Coronary artery (tissue), 2 donors: ENCODE measurements at regions not wholly inside any gene's neighbourhood (a gene's known extent, or its start where the extent isn't known, plus 50 kb on each side); places are given as distances from the start of the nearest gene placed in this dataset.

ENCODE experiments used
- DNase-seq: peaks from one replicate; pipeline ENCODE4 v3.0.0-alpha.2; 2017; ENCODE audit warnings: low spot score
- H3K27ac ChIP-seq, 2 donors: fragments of 200-600 bp; sonication (generic); one replicate each; pipeline ENCODE4 v1.5.1; 2016 to 2019
- H3K4me3 ChIP-seq: fragments of 200-600 bp; sonication (generic); 2 replicates; pipeline ENCODE4 v1.5.1; 2016; ENCODE audit warnings: mild to moderate bottlenecking, moderate library complexity
- TF ChIP-seq, protein P1 (sequence below): fragments of 200-600 bp; sonication (generic); IDR thresholded peaks from one replicate; pipeline ENCODE4 v1.5.1; 2019; ENCODE audit warnings: antibody characterized with exemption

DNA sequence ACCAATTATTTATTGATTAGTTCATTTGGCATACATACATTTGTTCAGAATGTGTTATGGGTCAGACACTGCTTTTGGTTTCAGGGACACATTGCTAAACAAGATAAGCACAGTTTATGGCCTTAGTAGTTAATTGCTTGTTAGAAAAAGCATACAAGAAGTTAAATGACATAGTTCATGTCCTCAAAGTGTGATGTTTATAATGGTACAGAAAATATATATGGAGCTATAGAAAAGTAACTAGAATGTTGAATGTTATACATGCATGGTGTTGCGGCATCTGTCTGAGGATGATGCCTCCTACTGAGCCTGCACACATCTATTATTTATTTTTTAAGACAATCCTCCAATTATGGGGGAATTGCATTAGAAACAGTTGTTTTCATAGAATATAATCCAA lies 1476.3 kb upstream of the PCDH7 start:
- DNase-seq, result no peak
- TF ChIP-seq, protein P1, sequence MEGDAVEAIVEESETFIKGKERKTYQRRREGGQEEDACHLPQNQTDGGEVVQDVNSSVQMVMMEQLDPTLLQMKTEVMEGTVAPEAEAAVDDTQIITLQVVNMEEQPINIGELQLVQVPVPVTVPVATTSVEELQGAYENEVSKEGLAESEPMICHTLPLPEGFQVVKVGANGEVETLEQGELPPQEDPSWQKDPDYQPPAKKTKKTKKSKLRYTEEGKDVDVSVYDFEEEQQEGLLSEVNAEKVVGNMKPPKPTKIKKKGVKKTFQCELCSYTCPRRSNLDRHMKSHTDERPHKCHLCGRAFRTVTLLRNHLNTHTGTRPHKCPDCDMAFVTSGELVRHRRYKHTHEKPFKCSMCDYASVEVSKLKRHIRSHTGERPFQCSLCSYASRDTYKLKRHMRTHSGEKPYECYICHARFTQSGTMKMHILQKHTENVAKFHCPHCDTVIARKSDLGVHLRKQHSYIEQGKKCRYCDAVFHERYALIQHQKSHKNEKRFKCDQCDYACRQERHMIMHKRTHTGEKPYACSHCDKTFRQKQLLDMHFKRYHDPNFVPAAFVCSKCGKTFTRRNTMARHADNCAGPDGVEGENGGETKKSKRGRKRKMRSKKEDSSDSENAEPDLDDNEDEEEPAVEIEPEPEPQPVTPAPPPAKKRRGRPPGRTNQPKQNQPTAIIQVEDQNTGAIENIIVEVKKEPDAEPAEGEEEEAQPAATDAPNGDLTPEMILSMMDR, result no peak
- Histone ChIP-seq H3K4me3 (no peak overlapping the region), H3K27ac (no peak overlapping the region)

- no peak for DNase-seq
- no peak overlapping the region for H3K27ac ChIP-seq
- H3K4me3 ChIP-seq, result no peak overlapping the region
- TF ChIP-seq, protein P1, result no peak
These were observed 1460.6 kb upstream of the PCDH7 start for GRCh38 chr4:29259556-29259955.

- TF ChIP-seq, protein P1, result no peak
- Histone ChIP-seq H3K27ac (no peak overlapping the region), H3K4me3 (no peak overlapping the region)
- no peak for DNase-seq
These were observed 1457.2 kb upstream of the PCDH7 start for GRCh38 chr4:29262986-29263385.

- DNase-seq, result no peak
- H3K27ac ChIP-seq, result no peak overlapping the region
- TF ChIP-seq, protein P1, result no peak
- H3K4me3 ChIP-seq, result no peak overlapping the region
These were observed 1444.0 kb upstream of the PCDH7 start for GRCh38 chr4:29276150-29276549.

DNA sequence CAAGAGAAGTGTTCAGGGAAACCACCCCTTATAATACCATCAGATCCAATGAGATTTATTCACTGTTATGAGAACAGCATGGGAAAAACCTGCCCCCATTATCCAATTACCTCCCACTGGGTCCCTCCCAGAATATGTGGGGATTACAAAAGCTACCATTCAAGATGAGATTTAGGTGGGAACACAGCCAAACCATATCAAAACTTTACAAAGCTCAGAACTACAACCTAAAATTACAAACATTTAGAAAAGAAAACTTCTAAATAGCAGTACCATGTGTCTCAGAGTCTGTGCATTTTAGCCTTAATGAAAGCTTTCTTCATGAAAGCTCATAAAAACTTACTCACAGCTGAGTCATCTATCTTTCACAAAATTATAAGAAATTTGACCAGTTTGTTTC lies 1442.8 kb upstream of the PCDH7 start:
- no peak for DNase-seq
- TF ChIP-seq, protein P1, result no peak
- H3K27ac ChIP-seq, result no peak overlapping the region
- H3K4me3 ChIP-seq, result no peak overlapping the region

GRCh38 chr4:29278585-29278984 lies 1441.6 kb upstream of the PCDH7 start:
- no peak overlapping the region for H3K4me3 ChIP-seq
- no peak for DNase-seq
- TF ChIP-seq, protein P1, result no peak
- no peak overlapping the region for H3K27ac ChIP-seq

DNA sequence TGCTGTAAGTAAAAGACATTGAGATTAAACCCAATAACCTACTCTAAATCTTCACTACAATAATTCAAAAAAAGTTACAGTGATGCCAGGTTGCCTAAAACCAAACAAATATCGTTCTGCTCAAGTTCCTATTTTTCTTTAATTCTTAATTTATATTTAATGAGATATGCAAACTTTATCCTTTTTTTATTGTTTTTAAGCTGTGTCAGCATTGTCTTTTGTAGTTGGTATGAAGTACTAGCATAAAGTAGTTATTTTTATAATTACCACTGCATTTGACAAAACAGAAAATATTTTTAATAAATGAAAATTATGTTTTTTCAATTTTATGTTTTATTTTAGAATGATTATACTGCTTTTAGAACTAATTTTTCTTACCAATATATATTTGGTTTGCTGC lies 1431.1 kb upstream of the PCDH7 start:
- DNase-seq, result no peak
- H3K27ac ChIP-seq, result no peak overlapping the region
- TF ChIP-seq, protein P1, result no peak
- no peak overlapping the region for H3K4me3 ChIP-seq
